SU-DHL-6 (cell line): ENCODE measurements at regions not wholly inside any gene's neighbourhood (a gene's known extent, or its start where the extent isn't known, plus 50 kb on each side); places are given as distances from the start of the nearest gene placed in this dataset.

Experiments used
- H2AFZ ChIP-seq: fragments of 200-600 bp; sonication (generic); 2 replicates; pipeline ENCODE4 v1.6.1; 2014; ENCODE audit warnings: low read depth, mild to moderate bottlenecking, moderate library complexity, mixed read lengths, antibody characterized with exemption, low read length; ENCODE audit not compliant: severe bottlenecking
- H3F3A ChIP-seq: fragments of 200-600 bp; shearing (Covaris generic); 2 replicates; pipeline ENCODE4 v1.6.0; 2016; ENCODE audit warnings: antibody characterized with exemption, mild to moderate bottlenecking; ENCODE audit not compliant: insufficient read depth
- H3K27ac ChIP-seq: fragments of 200-600 bp; sonication (generic); 2 replicates; pipeline ENCODE4 v1.5.1; 2016; ENCODE audit warnings: low read depth, mild to moderate bottlenecking, low read length, moderate library complexity, mixed read lengths
- H3K27me3 ChIP-seq: fragments of 200-600 bp; sonication (generic), shearing (Covaris generic); 2 replicates; pipeline ENCODE4 v1.6.0; 2014; ENCODE audit warnings: mild to moderate bottlenecking, low read length
- H3K36me3 ChIP-seq: fragments of 200-600 bp; sonication (generic); 2 replicates; pipeline ENCODE4 v1.6.1; 2014; ENCODE audit warnings: mild to moderate bottlenecking, low read length, mixed read lengths
- H3K4me2 ChIP-seq: fragments of 300-600, 200-600 bp; shearing (Covaris generic), sonication (generic); 2 replicates; pipeline ENCODE4 v1.6.0; 2014; ENCODE audit warnings: low read length, low read depth, mild to moderate bottlenecking; ENCODE audit not compliant: poor library complexity, severe bottlenecking
- H3K4me3 ChIP-seq: fragments of 200-600 bp; sonication (generic); 2 replicates; pipeline ENCODE4 v1.5.1; 2014; ENCODE audit warnings: antibody characterized with exemption, low read length, mild to moderate bottlenecking, mixed read lengths; ENCODE audit not compliant: insufficient read depth, poor library complexity, severe bottlenecking
- H3K79me2 ChIP-seq: fragments of 200-600 bp; sonication (generic); 2 replicates; pipeline ENCODE4 v1.6.1; 2014; ENCODE audit warnings: mild to moderate bottlenecking, low read length, moderate library complexity; ENCODE audit not compliant: insufficient read depth
- H3K9ac ChIP-seq: fragments of 200-600 bp; sonication (generic); 2 replicates; pipeline ENCODE4 v1.7.0; 2014; ENCODE audit warnings: mild to moderate bottlenecking, low read length
- H3K9me2 ChIP-seq: fragments of 200-600 bp; sonication (generic); replicated peaks from 2 replicates; pipeline ENCODE4 v1.6.1; 2014; ENCODE audit warnings: low read length; ENCODE audit not compliant: insufficient read depth
- H3K9me3 ChIP-seq: fragments of 200-600 bp; sonication (generic); 2 replicates; pipeline ENCODE4 v1.6.1; 2014; ENCODE audit warnings: low read length, mixed read lengths; ENCODE audit not compliant: insufficient read depth
- H4K20me1 ChIP-seq: fragments of 200-600 bp; sonication (generic); 2 replicates; pipeline ENCODE4 v1.6.1; 2014; ENCODE audit warnings: low read depth, mild to moderate bottlenecking, antibody characterized with exemption, low read length, moderate library complexity, mixed read lengths
- EZH2phosphoT487 ChIP-seq: fragments of 200-600 bp; sonication (generic), shearing (Covaris generic); conservative IDR thresholded peaks from 2 replicates; pipeline ENCODE4 v1.6.1; 2018; ENCODE audit warnings: mild to moderate bottlenecking, antibody characterized with exemption, low read length, moderate library complexity, mixed read lengths
- TF ChIP-seq, protein P1 (sequence below): fragments of 200-600 bp; sonication (generic); IDR thresholded peaks from one replicate; pipeline ENCODE4 v1.5.1; 2017; ENCODE audit warnings: antibody characterized with exemption, mild to moderate bottlenecking, low read length, moderate library complexity; ENCODE audit not compliant: insufficient read depth, poor library complexity, severe bottlenecking

DNA sequence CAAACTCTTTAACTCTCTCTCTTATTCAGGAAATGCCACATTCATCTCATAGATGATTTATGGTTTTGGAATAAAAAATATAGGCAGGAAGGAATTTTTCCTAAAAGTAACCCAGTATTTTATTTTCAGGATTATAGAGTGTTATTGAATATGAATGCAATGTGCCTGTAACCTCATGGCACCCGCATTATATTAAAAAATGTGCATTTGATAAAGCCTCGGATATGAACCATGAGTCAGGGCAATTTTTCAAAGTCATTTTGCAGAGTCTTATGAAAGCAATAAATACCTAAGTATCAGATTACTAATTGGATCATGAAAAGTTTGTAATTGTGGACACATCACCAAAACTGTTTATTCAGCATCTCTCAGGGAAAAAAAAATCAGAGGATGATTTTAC lies 573.8 kb downstream of the TSN start:
- Histone ChIP-seq H3K36me3 (no peaks in the 10 kb centered on the region), H3K9ac (no peak overlapping the region), H3K27me3 (no peaks in the 10 kb centered on the region), H4K20me1 (no peaks in the 10 kb centered on the region), H2AFZ (no peak overlapping the region), H3K9me2 (no peaks in the 10 kb centered on the region), H3K4me2 (no peak overlapping the region), H3K4me3 (no peak overlapping the region), H3K27ac (no peak overlapping the region), H3F3A (no peaks in the 10 kb centered on the region), H3K9me3 (no peaks in the 10 kb centered on the region), H3K79me2 (no peaks in the 10 kb centered on the region)
- no peak for TF ChIP-seq EZH2phosphoT487
- TF ChIP-seq, protein P1, sequence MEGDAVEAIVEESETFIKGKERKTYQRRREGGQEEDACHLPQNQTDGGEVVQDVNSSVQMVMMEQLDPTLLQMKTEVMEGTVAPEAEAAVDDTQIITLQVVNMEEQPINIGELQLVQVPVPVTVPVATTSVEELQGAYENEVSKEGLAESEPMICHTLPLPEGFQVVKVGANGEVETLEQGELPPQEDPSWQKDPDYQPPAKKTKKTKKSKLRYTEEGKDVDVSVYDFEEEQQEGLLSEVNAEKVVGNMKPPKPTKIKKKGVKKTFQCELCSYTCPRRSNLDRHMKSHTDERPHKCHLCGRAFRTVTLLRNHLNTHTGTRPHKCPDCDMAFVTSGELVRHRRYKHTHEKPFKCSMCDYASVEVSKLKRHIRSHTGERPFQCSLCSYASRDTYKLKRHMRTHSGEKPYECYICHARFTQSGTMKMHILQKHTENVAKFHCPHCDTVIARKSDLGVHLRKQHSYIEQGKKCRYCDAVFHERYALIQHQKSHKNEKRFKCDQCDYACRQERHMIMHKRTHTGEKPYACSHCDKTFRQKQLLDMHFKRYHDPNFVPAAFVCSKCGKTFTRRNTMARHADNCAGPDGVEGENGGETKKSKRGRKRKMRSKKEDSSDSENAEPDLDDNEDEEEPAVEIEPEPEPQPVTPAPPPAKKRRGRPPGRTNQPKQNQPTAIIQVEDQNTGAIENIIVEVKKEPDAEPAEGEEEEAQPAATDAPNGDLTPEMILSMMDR = no peak

DNA sequence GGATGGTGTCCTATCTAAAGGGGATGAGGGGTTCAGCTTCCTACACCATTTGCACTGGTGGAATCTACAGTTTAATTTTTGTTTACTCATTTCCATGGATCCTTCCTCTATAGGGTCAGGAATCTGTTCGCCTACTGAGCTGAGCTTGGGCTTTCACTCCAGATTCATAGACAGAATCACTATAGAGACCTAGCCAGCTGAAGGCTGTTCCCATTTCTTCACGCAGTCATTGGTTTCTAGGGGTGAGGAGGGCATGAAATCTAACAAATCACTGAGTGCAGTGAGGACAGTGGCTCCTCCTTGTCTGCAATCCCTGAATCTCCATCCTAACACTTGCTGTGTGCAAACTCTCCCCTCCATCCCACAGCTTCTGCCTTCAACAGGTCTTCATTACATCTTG lies 578.5 kb downstream of the TSN start:
- H2AFZ ChIP-seq = no peak overlapping the region

DNA sequence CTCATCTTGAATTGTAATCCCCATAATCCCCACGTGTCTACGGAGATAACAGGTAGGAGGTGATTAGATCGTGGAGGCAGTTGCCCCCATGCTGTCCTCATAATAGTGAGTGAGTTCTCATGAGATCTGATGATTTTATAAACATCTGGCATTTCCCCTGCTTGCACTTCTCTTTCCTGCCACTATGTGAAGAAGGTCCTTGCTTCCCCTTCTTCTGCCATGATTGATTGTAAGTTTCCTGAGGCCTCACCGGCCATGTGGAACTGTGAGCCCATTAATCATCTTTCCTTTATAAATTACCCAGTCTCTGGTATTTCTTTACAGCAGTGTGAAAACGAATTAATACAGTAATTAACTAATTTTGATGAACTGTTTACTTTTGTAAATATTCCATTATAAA lies 582.5 kb downstream of the TSN start:
- H3K27me3 ChIP-seq = no peaks in the 10 kb centered on the region

More for the DNA sequence above, 578.5 kb downstream of the TSN start:
- Histone ChIP-seq H3K27me3 (no peaks in the 10 kb centered on the region), H3K9ac (no peak overlapping the region), H3F3A (no peaks in the 10 kb centered on the region), H3K36me3 (no peaks in the 10 kb centered on the region), H3K9me2 (no peaks in the 10 kb centered on the region), H4K20me1 (no peaks in the 10 kb centered on the region), H3K27ac (no peak overlapping the region), H3K79me2 (no peaks in the 10 kb centered on the region), H3K9me3 (no peaks in the 10 kb centered on the region), H3K4me2 (no peak overlapping the region), H3K4me3 (no peak overlapping the region)
- TF ChIP-seq, protein P1 = no peak
- no peak for TF ChIP-seq EZH2phosphoT487

More for the DNA sequence above, 582.5 kb downstream of the TSN start:
- H3K9me2 ChIP-seq = no peaks in the 10 kb centered on the region
- no peaks in the 10 kb centered on the region for H3K9me3 ChIP-seq
- H3K79me2 ChIP-seq = no peaks in the 10 kb centered on the region
- no peak overlapping the region for H2AFZ ChIP-seq
- H4K20me1 ChIP-seq = no peaks in the 10 kb centered on the region
- H3K36me3 ChIP-seq = no peaks in the 10 kb centered on the region
- no peak overlapping the region for H3K4me3 ChIP-seq
- H3K9ac ChIP-seq = no peak overlapping the region
- TF ChIP-seq EZH2phosphoT487 = no peak
- TF ChIP-seq, protein P1 = no peak
- no peak overlapping the region for H3K4me2 ChIP-seq
- no peaks in the 10 kb centered on the region for H3F3A ChIP-seq
- no peak overlapping the region for H3K27ac ChIP-seq
